Hepatocyte (in vitro differentiated cells): ENCODE measurements at regions not wholly inside any gene's neighbourhood (a gene's known extent, or its start where the extent isn't known, plus 50 kb on each side); places are given as distances from the start of the nearest gene placed in this dataset.

ENCODE experiments used
- DNase-seq: peaks from one replicate; pipeline ENCODE4 v3.0.0-alpha.2; 2016; ENCODE audit warnings: low spot score
- H2AFZ ChIP-seq: fragments of 200-600 bp; sonication (generic); 2 replicates; pipeline ENCODE4 v1.6.0; 2016; ENCODE audit warnings: antibody characterized with exemption, mild to moderate bottlenecking
- H3K27ac ChIP-seq: fragments of 200-600 bp; sonication (generic); 2 replicates; pipeline ENCODE4 v1.5.1; 2016; ENCODE audit warnings: mild to moderate bottlenecking
- H3K27me3 ChIP-seq: fragments of 200-600 bp; sonication (generic); 2 replicates; pipeline ENCODE4 v1.6.1; 2016
- H3K36me3 ChIP-seq: fragments of 200-600 bp; sonication (generic); replicated peaks from 2 replicates; pipeline ENCODE4 v1.5.1; 2016; ENCODE audit warnings: low read depth; ENCODE audit not compliant: insufficient read depth
- H3K4me1 ChIP-seq: fragments of 200-600 bp; sonication (generic); 2 replicates; pipeline ENCODE4 v1.5.1; 2016; ENCODE audit warnings: mild to moderate bottlenecking, moderate library complexity; ENCODE audit not compliant: insufficient read depth
- H3K4me2 ChIP-seq: fragments of 200-600 bp; sonication (generic); 2 replicates; pipeline ENCODE4 v1.6.0; 2016
- H3K4me3 ChIP-seq: fragments of 200-600 bp; sonication (generic); 2 replicates; pipeline ENCODE4 v1.5.1; 2016; ENCODE audit warnings: mild to moderate bottlenecking
- H3K79me2 ChIP-seq: fragments of 200-600 bp; sonication (generic); 2 replicates; pipeline ENCODE4 v1.6.0; 2017; ENCODE audit warnings: mild to moderate bottlenecking
- H3K9me2 ChIP-seq: fragments of 200-600 bp; sonication (generic); replicated peaks from 2 replicates; pipeline ENCODE4 v1.6.0; 2017; ENCODE audit warnings: mild to moderate bottlenecking; ENCODE audit not compliant: insufficient read depth
- H3K9me3 ChIP-seq: fragments of 200-600 bp; sonication (generic); 2 replicates; pipeline ENCODE4 v1.5.1; 2016; ENCODE audit warnings: low read depth, mild to moderate bottlenecking
- H4K20me1 ChIP-seq: fragments of 200-600 bp; sonication (generic); 2 replicates; pipeline ENCODE4 v1.6.0; 2016; ENCODE audit warnings: mild to moderate bottlenecking; ENCODE audit not compliant: insufficient read depth, poor library complexity, severe bottlenecking
- EZH2 ChIP-seq: fragments of 200-600 bp; sonication (generic); IDR thresholded peaks from 2 replicates; pipeline ENCODE4 v1.6.1; 2016; ENCODE audit warnings: antibody characterized with exemption, mild to moderate bottlenecking, borderline replicate concordance
- EZH2phosphoT487 ChIP-seq: fragments of 200-600 bp; sonication (generic); IDR thresholded peaks from one replicate; pipeline ENCODE4 v1.6.1; 2018; ENCODE audit warnings: antibody characterized with exemption, mild to moderate bottlenecking, low read depth, moderate library complexity; ENCODE audit not compliant: unreplicated experiment, severe bottlenecking
- WGBS: methylation state at CpG from one replicate; pipeline ENCODE4 v1.1.6; 2016; ENCODE audit warnings: low lambda C conversion rate; ENCODE audit errors: missing lambda C conversion rate; 5-methylcytosine and 5-hydroxymethylcytosine counted together
- TF ChIP-seq, protein P1 (sequence below): fragments of 200-600 bp; sonication (generic); IDR thresholded peaks from 2 replicates; pipeline ENCODE4 v1.5.1; 2016; ENCODE audit warnings: antibody characterized with exemption, mild to moderate bottlenecking; ENCODE audit not compliant: poor library complexity

- WGBS, result 10% methylated on average over 2 of the region's 2 CpGs
- peak; percentile 35 for DNase-seq
- Histone ChIP-seq H4K20me1 (no peaks in the 10 kb centered on the region), H3K79me2 (no peaks in the 10 kb centered on the region), H3K4me3 (no peak overlapping the region), H3K4me1 (no peaks in the 10 kb centered on the region), H3K4me2 (no peak overlapping the region), H3K36me3 (no peaks in the 10 kb centered on the region), H3K9me3 (no peaks in the 10 kb centered on the region), H2AFZ (no peak overlapping the region), H3K27me3 (no peaks in the 10 kb centered on the region), H3K27ac (no peak overlapping the region), H3K9me2 (no peaks in the 10 kb centered on the region)
- no peak for TF ChIP-seq EZH2phosphoT487
- no peak for TF ChIP-seq EZH2
- TF ChIP-seq, protein P1, sequence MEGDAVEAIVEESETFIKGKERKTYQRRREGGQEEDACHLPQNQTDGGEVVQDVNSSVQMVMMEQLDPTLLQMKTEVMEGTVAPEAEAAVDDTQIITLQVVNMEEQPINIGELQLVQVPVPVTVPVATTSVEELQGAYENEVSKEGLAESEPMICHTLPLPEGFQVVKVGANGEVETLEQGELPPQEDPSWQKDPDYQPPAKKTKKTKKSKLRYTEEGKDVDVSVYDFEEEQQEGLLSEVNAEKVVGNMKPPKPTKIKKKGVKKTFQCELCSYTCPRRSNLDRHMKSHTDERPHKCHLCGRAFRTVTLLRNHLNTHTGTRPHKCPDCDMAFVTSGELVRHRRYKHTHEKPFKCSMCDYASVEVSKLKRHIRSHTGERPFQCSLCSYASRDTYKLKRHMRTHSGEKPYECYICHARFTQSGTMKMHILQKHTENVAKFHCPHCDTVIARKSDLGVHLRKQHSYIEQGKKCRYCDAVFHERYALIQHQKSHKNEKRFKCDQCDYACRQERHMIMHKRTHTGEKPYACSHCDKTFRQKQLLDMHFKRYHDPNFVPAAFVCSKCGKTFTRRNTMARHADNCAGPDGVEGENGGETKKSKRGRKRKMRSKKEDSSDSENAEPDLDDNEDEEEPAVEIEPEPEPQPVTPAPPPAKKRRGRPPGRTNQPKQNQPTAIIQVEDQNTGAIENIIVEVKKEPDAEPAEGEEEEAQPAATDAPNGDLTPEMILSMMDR, result no peak
Observed at GRCh38 chr7:131190146-131190545, 137.5 kb upstream of the MKLN1 start.

DNA sequence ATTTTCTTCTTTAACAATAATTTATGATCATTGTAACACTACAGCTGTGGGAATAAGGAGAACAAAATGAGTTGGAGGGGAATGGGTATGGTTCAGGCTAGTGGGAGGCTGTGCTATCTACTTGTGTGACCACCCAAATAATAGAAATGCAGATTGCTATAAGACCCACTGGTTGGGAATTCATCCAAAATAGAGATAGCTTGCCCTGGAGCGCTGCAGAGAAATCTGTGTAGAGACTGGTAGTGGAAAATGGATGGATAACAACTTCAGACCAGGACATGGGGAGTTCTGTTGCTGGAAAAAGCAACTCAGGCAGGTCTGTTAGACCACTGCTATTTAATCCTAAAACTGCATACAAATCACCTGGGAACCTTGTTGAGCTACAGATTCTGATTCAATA lies 137.1 kb upstream of the MKLN1 start:
- 0% methylated on average over 1 of the region's 1 CpG for WGBS
- Histone ChIP-seq H3K4me1 (no peaks in the 10 kb centered on the region), H3K36me3 (no peaks in the 10 kb centered on the region), H3K4me2 (no peak overlapping the region), H3K9me2 (no peaks in the 10 kb centered on the region), H3K27me3 (no peaks in the 10 kb centered on the region), H3K4me3 (no peak overlapping the region), H3K27ac (no peak overlapping the region), H4K20me1 (no peaks in the 10 kb centered on the region), H3K79me2 (no peaks in the 10 kb centered on the region), H3K9me3 (no peaks in the 10 kb centered on the region), H2AFZ (no peak overlapping the region)
- no peak for DNase-seq
- TF ChIP-seq EZH2, result no peak

DNA sequence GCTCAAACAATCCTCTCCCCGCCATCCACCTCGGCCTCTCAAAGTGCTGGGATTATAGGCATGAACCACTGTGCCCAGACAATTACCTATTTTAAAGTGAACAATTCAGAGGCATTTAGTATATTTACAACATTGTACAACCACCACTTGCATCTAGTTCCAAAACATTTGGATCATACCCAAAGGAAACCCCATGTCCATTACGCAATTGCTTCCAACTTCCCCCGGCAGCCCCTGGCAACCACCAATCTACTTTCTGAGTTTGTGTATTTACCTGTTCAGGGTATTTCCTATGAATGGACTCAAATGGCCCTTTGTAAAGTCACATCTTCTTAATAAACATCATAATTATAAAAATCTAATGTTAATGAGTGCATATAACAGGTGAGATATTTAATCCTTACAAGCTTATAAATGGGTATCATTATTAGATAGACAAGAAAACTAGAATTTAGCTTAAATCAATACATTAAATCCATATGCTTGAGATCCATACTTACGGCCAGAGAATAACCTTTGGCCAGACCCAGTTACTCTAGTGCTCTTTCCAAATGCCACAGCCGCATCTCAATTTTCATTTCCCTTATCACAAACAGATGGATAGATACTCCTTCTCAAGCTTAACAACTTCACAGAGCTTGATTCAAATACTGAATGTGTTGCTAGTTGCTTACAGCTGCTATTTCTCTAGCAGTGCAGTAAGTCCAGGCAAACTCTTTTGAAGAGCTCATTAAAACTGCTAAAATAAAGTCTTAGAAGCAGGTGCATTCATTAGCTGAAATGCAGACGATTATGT lies 133.4 kb upstream of the MKLN1 start:
- no peak overlapping the region for H3K27ac ChIP-seq
- no peaks in the 10 kb centered on the region for H3K4me1 ChIP-seq
- no peaks in the 10 kb centered on the region for H4K20me1 ChIP-seq
- H3K27me3 ChIP-seq, result no peaks in the 10 kb centered on the region
- no peak overlapping the region for H3K4me3 ChIP-seq
- no peaks in the 10 kb centered on the region for H3K9me2 ChIP-seq
- 86% methylated on average over 7 of the region's 7 CpGs for WGBS
- no peak overlapping the region for H2AFZ ChIP-seq
- H3K4me2 ChIP-seq, result no peak overlapping the region
- no peaks in the 10 kb centered on the region for H3K36me3 ChIP-seq
- no peaks in the 10 kb centered on the region for H3K9me3 ChIP-seq
- DNase-seq, result no peak
- no peaks in the 10 kb centered on the region for H3K79me2 ChIP-seq
- TF ChIP-seq, protein P1, result no peak
- TF ChIP-seq EZH2phosphoT487 (no peak), EZH2 (no peak)

- no peaks in the 10 kb centered on the region for H3K79me2 ChIP-seq
- no peaks in the 10 kb centered on the region for H3K9me2 ChIP-seq
- peak; percentile 55 for DNase-seq
- TF ChIP-seq, protein P1, result no peak
- TF ChIP-seq EZH2 (no peak), EZH2phosphoT487 (no peak)
- H3K4me2 ChIP-seq, result no peak overlapping the region
- no peak overlapping the region for H3K4me3 ChIP-seq
- H3K4me1 ChIP-seq, result no peaks in the 10 kb centered on the region
- no peak overlapping the region for H2AFZ ChIP-seq
- no peaks in the 10 kb centered on the region for H4K20me1 ChIP-seq
- no peaks in the 10 kb centered on the region for H3K27me3 ChIP-seq
- no peak overlapping the region for H3K27ac ChIP-seq
- H3K9me3 ChIP-seq, result no peaks in the 10 kb centered on the region
- 29% methylated on average over 4 of the region's 4 CpGs for WGBS
- no peaks in the 10 kb centered on the region for H3K36me3 ChIP-seq
Observed at GRCh38 chr7:131196803-131197202, 130.9 kb upstream of the MKLN1 start.
